Epithelial cell of esophagus (primary cell): ENCODE measurements at regions not wholly inside any gene's neighbourhood (a gene's known extent, or its start where the extent isn't known, plus 50 kb on each side); places are given as distances from the start of the nearest gene placed in this dataset.

Experiments used
- DNase-seq: peaks from one replicate; pipeline ENCODE4 v3.0.0; 2010; ENCODE audit warnings: low read depth
- H3K4me3 ChIP-seq: 2 replicates; pipeline ENCODE4 v1.5.1; 2011; ENCODE audit warnings: mild to moderate bottlenecking, low read length, control low read depth
- CTCF ChIP-seq: IDR thresholded peaks from 2 replicates; pipeline ENCODE4 v1.5.1; 2011; ENCODE audit warnings: low read depth, mild to moderate bottlenecking, low read length, control low read depth, inconsistent platforms; ENCODE audit not compliant: insufficient read depth; ENCODE audit errors: missing control alignments

GRCh38 chr16:52896478-52897164, 156.1 kb downstream of the CHD9NB start:
- no peak for TF ChIP-seq CTCF
- no peak overlapping the region for H3K4me3 ChIP-seq
- DNase-seq: no peak

DNA sequence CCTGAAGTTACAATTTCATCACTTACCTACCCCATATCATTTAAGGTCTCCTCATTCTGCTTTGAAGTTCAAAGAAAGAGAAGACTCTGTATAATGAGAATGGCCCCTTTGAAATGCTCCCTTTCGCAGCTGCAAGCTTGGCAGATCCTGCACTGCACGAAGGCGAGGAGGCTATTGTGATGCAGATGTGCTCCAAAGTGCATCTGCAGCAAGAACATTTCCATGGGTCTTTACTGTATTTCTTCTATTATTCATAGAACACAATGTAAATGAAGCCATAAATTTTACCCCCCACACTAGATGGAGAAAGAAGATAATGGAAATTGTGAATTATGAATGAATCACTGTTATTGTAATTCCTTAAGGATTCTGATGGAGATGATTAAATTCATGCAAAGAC, 178.7 kb downstream of the CHD9NB start:
- no peak for DNase-seq
- no peak for TF ChIP-seq CTCF
- no peak overlapping the region for H3K4me3 ChIP-seq

DNA sequence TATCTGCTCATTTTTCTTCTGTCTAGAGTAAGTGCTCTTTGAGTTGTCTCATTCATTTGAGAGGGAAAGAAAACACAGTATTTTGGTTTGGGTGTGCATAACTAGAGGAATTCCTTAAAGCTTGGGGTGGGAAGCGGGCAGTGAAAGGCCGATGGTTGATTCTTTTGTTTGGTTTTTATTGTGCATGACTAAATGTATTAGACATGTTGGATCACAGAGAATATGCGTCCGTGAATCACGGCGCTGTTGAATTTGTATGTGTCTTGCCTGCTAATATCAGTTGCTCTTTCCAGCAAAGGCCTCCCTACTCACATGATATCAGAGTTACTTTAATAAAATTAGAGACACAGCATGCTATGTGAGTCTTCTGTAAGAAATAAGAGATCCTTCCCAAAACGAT, 180.0 kb downstream of the CHD9NB start:
- TF ChIP-seq CTCF: no peak
- no peak for DNase-seq

GRCh38 chr16:52871481-52871880, 181.2 kb downstream of the CHD9NB start:
- no peak for DNase-seq
- no peak overlapping the region for H3K4me3 ChIP-seq
- no peak for TF ChIP-seq CTCF

More for the DNA sequence above, 180.0 kb downstream of the CHD9NB start:
- H3K4me3 ChIP-seq: no peak overlapping the region

DNA sequence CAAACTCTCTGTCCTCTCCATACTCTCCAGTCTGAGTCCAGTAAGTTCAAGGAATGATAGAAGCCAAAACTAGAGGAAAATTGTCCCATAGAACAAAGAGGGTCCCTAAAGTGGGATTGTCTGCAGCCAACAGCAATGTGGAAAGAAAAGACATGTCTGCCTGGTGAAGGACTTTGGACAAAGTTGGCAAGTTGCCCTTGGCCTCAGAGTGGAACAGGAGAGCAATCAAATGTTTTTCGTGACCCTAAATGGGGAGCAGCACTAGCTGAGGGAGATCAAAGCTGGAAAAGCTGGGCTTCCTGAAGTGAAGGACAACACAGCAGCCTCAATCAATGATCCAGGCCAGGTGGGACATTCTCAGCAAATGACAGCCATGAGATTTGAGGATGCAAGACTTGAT, 183.5 kb downstream of the CHD9NB start:
- no peak for DNase-seq
- no peak for TF ChIP-seq CTCF
- no peak overlapping the region for H3K4me3 ChIP-seq

GRCh38 chr16:52863000-52863399, 189.7 kb downstream of the CHD9NB start:
- no peak overlapping the region for H3K4me3 ChIP-seq
- no peak for DNase-seq
- no peak for TF ChIP-seq CTCF

DNA sequence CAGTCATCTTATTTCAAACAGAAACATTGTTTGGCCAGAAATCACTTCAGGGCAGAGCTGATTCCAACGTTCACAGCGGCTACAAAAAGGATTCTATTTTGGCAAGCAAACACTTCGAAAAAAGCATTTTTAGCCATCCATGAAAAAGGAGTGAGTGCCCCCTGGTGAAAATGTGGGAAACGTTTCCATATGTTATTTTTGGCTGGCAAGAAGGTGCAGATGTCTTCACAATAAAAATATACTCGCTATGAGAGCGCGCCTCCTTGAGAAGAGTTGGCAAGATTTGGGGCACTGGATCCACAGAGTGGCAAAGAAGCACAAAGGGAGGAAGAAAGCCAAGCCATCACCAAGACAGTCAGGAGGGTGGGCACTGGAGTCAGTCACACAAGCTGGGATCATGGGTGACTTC, 191.1 kb downstream of the CHD9NB start:
- TF ChIP-seq CTCF: peak; percentile 21
- H3K4me3 ChIP-seq: no peak overlapping the region
- DNase-seq: peak; percentile 27
